ENCODE measurements at regions not wholly inside any gene's neighbourhood (a gene's known extent, or its start where the extent isn't known, plus 50 kb on each side); places are given as distances from the start of the nearest gene placed in this dataset.

- H3K27ac ChIP-seq, result no peak overlapping the region
- no peaks in the 10 kb centered on the region for H3K36me3 ChIP-seq
- no peak for DNase-seq
- no peak overlapping the region for H3K4me3 ChIP-seq
- intact Hi-C loops (cut with DNase I; ENCODE audit: low total_unique reads), result no loop called here
- no peaks in the 10 kb centered on the region for H3K27me3 ChIP-seq (replicated peaks in 1 of 7)
- no peaks in the 10 kb centered on the region for H3K4me1 ChIP-seq
- H3K9me3 ChIP-seq, result peaks cover 0 to 22% (median 5%) of the 10 kb centered on the region in 8 donors
- TF ChIP-seq POLR2AphosphoS5 (IDR thresholded peaks at IDR 0.05), result no peak
- no peak for TF ChIP-seq CTCF (IDR thresholded peaks at IDR 0.05 in 8 of 11, conservative IDR thresholded peaks at IDR 0.05 in 3 of 11)
- TF ChIP-seq POLR2A (IDR thresholded peaks at IDR 0.05), result no peak
- WGBS, 5 donors, result 79 to 92% (median 85%) methylated on average over 3 of the region's 3 CpGs
Measured at GRCh38 chr5:89190515-89191265, 307.7 kb upstream of the MEF2C start.

GRCh38 chr5:89187883-89188465 lies 305.0 kb upstream of the MEF2C start:
- intact Hi-C loops (cut with DNase I; ENCODE audit: low total_unique reads), result no loop called here
- Histone ChIP-seq H3K27ac (no peak overlapping the region), H3K36me3 (no peaks in the 10 kb centered on the region), H3K4me3 (no peak overlapping the region), H3K27me3 (replicated peaks in 1 of 7) (no peaks in the 10 kb centered on the region), H3K4me1 (no peaks in the 10 kb centered on the region), H3K9me3 (no peaks in the 10 kb centered on the region)
- 89 to 97% (median 93%) methylated on average over 1 of the region's 1 CpG for WGBS, 5 donors
- TF ChIP-seq CTCF (IDR thresholded peaks at IDR 0.05 in 8 of 11, conservative IDR thresholded peaks at IDR 0.05 in 3 of 11), result no peak
- TF ChIP-seq POLR2AphosphoS5 (IDR thresholded peaks at IDR 0.05), result no peak
- TF ChIP-seq POLR2A (IDR thresholded peaks at IDR 0.05), result no peak
- DNase-seq, result no peak

- DNase-seq, result no peak
- Histone ChIP-seq H3K9me3 (no peaks in the 10 kb centered on the region), H3K4me1 (no peaks in the 10 kb centered on the region), H3K27ac (no peak overlapping the region), H3K36me3 (no peaks in the 10 kb centered on the region), H3K27me3 (replicated peaks in 1 of 7) (no peaks in the 10 kb centered on the region), H3K4me3 (no peak overlapping the region)
- intact Hi-C loops (cut with DNase I; ENCODE audit: low total_unique reads), result no loop called here
- TF ChIP-seq POLR2AphosphoS5 (IDR thresholded peaks at IDR 0.05) (no peak), POLR2A (IDR thresholded peaks at IDR 0.05) (no peak), CTCF (IDR thresholded peaks at IDR 0.05 in 8 of 11, conservative IDR thresholded peaks at IDR 0.05 in 3 of 11) (no peak)
Measured at GRCh38 chr5:89187268-89187667, 304.3 kb upstream of the MEF2C start.

GRCh38 chr5:89181546-89181945 lies 298.6 kb upstream of the MEF2C start:
- Histone ChIP-seq H3K27ac (no peak overlapping the region), H3K9me3 (no peaks in the 10 kb centered on the region), H3K27me3 (replicated peaks in 1 of 7) (no peaks in the 10 kb centered on the region), H3K36me3 (no peaks in the 10 kb centered on the region), H3K4me3 (no peak overlapping the region), H3K4me1 (no peaks in the 10 kb centered on the region)
- TF ChIP-seq CTCF (IDR thresholded peaks at IDR 0.05 in 8 of 11, conservative IDR thresholded peaks at IDR 0.05 in 3 of 11) (no peak), POLR2AphosphoS5 (IDR thresholded peaks at IDR 0.05) (no peak), POLR2A (IDR thresholded peaks at IDR 0.05) (no peak)
- no peak for DNase-seq
- intact Hi-C loops (cut with DNase I; ENCODE audit: low total_unique reads), result no loop called here

All from spleen (tissue), 11 donors.